DOHH2 (cell line): ENCODE measurements at regions not wholly inside any gene's neighbourhood (a gene's known extent, or its start where the extent isn't known, plus 50 kb on each side); places are given as distances from the start of the nearest gene placed in this dataset.

Source experiments
- EZH2phosphoT487 ChIP-seq: fragments of 200-600 bp; sonication (generic); IDR thresholded peaks from 2 replicates; pipeline ENCODE4 v1.6.1; 2017; ENCODE audit warnings: borderline replicate concordance, mild to moderate bottlenecking, antibody characterized with exemption, low read length, moderate library complexity, mixed read lengths
- TF ChIP-seq, protein P1 (sequence below): fragments of 200-600 bp; sonication (generic); IDR thresholded peaks from one replicate; pipeline ENCODE4 v1.5.1; 2014; ENCODE audit warnings: antibody characterized with exemption, mild to moderate bottlenecking, low read depth, low read length; ENCODE audit not compliant: poor library complexity, severe bottlenecking

GRCh38 chr13:72150502-72150901 lies 283.5 kb upstream of the DACH1 start:
- TF ChIP-seq, protein P1, sequence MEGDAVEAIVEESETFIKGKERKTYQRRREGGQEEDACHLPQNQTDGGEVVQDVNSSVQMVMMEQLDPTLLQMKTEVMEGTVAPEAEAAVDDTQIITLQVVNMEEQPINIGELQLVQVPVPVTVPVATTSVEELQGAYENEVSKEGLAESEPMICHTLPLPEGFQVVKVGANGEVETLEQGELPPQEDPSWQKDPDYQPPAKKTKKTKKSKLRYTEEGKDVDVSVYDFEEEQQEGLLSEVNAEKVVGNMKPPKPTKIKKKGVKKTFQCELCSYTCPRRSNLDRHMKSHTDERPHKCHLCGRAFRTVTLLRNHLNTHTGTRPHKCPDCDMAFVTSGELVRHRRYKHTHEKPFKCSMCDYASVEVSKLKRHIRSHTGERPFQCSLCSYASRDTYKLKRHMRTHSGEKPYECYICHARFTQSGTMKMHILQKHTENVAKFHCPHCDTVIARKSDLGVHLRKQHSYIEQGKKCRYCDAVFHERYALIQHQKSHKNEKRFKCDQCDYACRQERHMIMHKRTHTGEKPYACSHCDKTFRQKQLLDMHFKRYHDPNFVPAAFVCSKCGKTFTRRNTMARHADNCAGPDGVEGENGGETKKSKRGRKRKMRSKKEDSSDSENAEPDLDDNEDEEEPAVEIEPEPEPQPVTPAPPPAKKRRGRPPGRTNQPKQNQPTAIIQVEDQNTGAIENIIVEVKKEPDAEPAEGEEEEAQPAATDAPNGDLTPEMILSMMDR = no peak
- TF ChIP-seq EZH2phosphoT487 = no peak
